ENCODE measurements at regions not wholly inside any gene's neighbourhood (a gene's known extent, or its start where the extent isn't known, plus 50 kb on each side); places are given as distances from the start of the nearest gene placed in this dataset.
"Not testable (repeated sequence)": the region's sequence is repeated elsewhere in the genome, so short reads cannot be mapped to it uniquely, and the experiment has no call there.

DNA sequence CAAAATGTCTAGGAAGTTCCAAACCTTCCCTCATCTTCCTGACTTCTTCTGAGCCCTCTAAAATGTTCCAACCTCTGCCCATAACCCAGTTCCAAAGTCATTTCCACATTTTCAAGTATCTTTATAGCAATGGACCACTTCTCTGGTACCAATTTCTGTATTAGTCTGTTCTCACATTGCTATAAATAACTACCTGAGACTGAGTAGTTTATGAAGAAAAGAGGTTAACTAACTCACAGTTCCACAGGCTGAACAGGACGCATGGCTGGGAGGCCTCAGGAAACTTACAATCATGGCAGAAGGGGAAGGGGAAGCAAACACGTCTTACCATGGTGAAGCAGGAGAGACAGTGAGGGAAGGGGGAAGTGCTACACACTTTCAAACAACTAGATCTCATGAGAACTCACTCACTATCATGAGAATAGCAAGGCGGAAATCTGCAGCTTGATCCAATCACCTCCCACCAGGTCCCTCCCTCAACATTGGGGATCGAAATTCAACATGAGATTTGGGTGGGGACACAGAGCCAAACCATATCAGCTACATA is 213.2 kb upstream of the MGAT5 start:
- DNase-seq, result not testable (repeated sequence)

- no peak for DNase-seq
Measured at GRCh38 chr2:134041877-134042276, 212.0 kb upstream of the MGAT5 start.

DNA sequence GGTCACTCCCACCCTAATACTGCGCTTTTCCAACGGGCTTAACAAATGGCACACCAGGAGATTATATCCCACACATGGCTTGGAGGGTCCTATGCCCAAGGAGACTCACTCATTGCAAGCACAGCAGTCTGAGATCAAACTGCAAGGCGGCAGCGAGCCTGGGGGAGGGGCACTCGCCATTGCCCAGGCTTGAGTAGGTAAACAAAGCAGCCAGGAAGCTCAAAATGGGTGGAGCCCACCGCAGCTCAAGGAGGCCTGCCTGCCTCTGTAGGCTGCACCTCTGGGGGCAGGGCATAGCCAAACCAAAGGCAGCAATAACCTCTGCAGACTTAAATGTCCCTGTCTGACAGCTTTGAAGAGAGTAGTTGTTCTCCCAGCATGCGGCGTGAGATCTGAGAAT is 210.8 kb upstream of the MGAT5 start:
- DNase-seq, result not testable (repeated sequence)

GRCh38 chr2:134052173-134052572 is 201.7 kb upstream of the MGAT5 start:
- no peak for DNase-seq

- no peak for DNase-seq
Measured at GRCh38 chr2:134056173-134056572, 197.7 kb upstream of the MGAT5 start.

DNA sequence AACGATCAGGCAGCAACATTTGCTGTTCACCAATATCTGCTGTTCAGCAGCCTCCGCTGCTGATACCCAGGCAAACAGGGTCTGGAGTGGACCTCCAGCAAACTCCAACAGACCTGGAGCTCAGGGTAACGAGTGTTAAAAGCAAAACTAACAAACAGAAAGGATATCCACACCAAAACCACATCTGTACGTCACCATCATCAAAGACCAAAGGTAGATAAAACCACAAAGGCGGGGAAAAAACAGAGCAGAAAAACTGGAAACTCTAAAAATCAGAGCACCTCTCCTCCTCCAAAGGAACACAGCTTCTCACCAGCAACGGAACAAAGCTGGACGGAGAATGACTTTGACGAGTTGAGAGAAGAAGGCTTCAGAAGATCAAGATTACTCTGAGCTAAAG is 192.8 kb upstream of the MGAT5 start:
- DNase-seq, result not testable (repeated sequence)

DNA sequence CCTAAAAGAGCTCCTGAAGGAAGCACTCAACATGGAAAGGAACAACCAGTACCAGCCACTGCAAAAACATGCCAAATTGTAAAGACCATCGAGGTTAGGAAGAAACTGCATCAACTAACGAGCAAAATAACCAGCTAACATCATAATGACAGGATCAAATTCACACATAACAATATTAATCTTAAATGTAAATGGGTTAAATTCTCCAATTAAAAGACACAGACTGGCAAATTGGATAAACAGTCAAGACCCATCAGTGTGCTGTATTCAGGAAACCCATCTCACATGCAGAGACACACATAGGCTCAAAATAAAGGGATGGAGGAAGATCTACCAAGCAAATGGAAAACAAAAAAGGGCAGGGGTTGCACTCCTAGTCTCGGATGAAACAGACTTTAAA is 191.6 kb upstream of the MGAT5 start:
- DNase-seq, result not testable (repeated sequence)

GRCh38 chr2:134063916-134064315 is 190.0 kb upstream of the MGAT5 start:
- not testable (repeated sequence) for DNase-seq

DNA sequence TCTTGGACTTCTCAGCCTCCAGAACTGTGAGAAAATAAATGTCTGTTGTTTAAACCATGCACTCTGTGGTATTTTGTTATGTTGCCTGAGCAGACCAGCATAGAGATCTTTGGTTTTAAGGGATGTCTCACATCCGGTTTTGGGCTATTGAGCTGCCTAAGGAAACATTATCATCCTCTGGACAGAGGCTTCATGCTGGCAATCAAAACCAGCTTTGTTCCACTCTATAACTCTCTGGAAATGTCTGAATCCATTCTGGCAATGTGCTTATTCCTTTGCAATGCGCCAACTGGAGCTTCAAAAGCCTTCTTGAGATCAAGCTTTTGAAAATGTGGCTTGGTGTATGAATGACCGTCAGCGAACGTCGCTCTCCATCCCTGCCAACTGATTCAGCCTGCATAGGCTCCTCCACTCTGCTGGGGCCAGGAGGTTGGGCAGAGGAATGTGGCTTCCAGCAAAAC is 183.6 kb upstream of the MGAT5 start:
- no peak for DNase-seq

GRCh38 chr2:134072341-134072740 is 181.5 kb upstream of the MGAT5 start:
- no peak for DNase-seq

- DNase-seq, result no peak
Measured at GRCh38 chr2:134073023-134073422, 180.8 kb upstream of the MGAT5 start.

GRCh38 chr2:134074619-134075018 is 179.3 kb upstream of the MGAT5 start:
- DNase-seq, result no peak

DNA sequence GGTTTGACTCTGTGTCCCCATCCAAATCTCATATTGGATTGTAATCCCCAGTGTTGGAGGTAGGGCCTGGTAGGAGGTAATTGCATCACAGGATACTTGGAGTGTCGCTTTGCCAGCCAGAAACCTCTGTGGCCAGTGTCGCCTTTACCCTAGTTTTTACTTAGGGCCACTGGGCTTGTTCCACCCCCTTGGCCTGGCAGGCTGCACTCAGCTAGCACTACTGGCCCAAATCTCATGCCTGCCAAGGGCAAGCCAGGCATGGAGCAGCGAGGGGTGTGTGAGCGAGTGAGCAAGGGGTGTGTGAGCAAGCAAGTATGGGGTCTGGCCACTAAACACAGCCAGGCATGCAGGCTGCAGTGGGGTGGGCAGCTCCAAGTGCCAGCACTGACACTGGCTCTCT is 178.7 kb upstream of the MGAT5 start:
- no peak for DNase-seq

- DNase-seq, result no peak
Measured at GRCh38 chr2:134078354-134078753, 175.5 kb upstream of the MGAT5 start.

DNA sequence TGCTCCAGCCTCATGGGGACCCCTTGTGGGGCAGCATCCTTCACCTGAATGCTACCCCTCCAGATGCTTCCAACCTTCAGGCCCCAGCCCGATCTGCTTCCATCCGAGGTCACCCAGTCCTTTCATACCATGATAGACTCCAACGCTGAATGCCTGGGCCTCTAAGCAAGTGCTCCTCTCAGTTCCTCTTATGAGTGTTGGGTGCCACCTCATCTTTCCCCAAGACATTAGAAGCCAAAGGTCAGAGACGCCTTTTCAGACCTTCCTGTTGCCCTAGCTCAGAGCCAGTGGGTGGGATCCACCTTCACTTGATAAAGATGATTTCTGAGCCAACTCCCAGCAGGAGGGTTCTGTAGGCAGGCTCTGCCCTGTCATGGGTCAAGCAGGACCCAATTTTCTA is 174.5 kb upstream of the MGAT5 start:
- no peak for DNase-seq

DNA sequence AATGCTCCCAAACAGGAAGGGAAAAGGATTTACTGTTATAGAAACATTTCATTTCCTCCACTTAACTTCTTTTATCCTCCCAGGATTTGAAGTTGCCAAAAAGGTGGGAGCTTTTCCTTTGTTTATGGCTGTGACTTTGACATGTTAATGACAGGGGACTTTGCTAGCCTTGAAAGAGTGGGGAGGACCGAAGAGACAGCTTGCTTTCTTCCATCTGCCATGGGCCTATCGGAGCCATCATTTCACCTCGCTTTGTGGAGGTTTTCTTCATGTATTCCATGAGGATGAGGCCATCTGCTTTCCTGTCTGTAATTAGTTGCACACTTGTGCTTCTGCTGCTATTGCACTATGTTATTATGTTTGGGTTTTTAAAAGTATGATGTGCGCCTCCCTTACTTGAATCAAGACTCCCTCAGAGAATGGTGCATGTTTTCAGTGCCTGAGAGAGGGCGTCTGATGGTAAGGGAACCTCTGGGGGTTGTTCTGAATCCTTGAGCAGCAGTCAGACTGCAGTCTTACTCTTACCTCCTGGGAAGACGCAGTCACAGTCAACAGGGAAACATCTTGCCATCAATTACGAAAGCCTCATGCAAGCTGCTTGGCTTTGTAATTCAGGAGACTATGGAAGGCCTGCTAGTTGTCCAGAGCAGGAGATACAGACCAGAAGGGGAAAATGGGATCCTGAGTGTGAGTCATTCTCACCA is 173.3 kb upstream of the MGAT5 start:
- DNase-seq, result no peak

DNA sequence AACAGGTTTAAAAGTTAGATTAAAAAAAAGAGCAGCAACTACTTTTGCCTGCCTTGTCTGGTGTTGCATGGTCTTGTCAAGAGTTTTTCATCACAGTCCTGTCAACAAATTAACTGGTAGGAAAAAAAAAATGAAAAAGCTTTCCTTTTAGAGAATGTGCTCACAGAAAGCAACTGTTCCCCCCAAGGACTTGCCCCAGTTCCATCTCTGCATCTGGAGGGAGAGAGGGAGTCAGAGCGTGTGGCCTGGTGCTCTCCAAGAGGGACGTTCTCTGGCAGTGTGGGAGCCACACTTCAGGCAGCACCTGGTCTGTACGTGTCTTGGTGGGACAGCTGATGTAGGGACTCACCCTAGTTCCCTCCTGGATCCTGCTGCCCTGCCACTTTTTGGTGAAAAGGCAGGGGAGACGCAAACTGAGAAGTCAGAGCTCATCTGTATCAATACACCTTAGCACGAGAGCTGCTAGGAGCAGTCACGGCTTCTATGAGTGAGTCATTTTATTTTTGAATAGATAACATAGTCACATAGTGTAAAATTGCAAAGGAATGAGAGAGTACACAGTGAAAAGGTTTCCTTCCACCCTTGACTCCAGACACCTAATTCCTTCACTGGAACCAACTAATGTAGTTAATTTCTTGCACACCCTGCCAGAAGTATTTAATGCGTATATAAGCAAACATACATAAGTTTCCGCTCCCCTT is 172.5 kb upstream of the MGAT5 start:
- DNase-seq, result no peak

- DNase-seq, result no peak
Measured at GRCh38 chr2:134083548-134083947, 170.3 kb upstream of the MGAT5 start.

DNA sequence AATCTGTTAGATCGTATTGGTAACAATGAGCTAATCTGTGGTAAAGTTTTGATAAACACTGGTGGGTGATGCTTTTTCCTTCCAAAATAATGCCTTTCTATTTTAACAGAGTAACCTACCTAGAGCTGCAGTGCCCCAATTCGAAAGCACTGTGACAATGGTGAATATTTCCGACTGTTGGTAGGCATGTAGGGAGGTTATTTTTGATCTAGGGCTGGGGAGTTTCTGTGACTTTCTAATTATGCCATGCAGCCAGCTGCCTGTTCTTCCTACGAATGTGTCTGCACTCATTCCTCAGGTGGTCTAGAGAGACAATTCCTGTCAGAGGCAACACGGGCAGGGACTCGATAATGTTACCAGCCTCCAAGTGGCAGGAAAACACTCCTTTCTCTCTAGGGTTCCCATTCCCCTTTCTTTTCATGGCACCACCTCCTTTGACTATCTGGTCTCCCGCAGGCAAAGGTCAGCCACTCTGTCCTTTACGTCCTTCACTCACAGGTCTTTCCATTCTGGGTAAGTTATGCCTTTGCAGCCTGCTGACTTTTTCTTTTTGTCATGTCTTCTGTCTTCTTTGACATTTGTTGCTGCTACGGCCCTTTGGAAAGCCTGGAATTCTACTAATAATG is 167.2 kb upstream of the MGAT5 start:
- no peak for DNase-seq

DNA sequence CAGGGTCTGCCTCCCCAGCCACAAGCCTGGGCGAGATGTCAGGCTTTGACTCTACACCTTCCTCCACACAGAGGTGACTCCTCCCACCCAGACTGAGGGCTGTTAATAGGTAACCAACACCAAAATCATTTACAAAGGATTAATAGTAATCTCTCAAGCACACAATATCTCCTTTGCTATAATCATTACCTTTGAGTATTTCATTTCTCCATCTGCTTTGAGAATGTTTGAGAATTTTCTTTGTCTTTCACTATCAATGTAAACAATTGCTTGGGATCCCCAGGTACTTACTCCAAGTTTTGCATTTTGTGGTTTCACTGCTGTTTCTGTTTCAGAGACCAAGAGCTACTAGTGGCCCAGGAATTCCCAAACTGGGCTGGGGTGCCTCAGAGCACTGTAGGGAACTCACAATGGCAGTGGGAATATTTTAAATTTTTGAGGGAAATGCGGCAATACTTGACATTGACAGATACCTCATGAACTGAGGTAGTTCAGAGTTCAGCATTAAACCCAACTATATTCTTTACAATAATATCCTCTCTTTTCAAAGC is 166.4 kb upstream of the MGAT5 start:
- no peak for DNase-seq

DNA sequence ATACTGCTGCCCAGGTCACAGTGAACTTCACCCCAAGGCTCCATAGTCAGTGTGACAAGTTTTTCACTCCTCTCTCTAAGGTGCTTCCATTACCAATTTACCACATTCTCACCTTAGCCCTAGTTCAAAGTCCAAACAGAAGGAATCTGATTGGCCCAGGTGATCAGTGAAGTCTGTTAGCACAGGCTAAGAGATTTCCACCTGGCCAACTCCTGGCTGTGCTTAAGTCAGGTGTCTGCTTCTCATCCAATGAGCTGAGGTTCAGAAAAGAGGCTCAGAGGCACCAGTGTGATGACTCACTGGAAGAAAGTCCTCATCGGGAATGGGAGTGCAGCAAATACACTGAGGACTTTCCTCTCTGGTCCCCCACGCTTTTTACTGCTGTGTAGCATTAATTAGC is 164.4 kb upstream of the MGAT5 start:
- no peak for DNase-seq

DNA sequence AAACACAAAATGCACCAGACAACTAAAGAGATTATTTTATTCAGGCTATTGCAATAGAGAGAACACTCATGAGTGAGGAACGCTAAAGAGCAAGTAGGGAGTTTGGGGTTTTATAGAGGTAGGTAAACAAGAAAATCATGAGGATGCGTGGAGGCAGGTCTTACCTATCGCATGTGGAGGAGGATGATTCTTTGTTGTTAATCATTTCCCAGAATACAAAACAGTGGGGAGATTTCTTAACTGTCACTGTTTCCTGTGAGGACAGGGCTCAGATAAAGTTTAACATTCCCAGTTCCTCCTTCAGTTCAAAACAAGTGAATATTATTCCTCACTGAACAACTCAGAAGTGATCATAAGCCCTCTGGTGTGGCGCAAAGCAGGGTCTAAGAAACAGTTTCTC is 156.1 kb upstream of the MGAT5 start:
- DNase-seq, result no peak

DNA sequence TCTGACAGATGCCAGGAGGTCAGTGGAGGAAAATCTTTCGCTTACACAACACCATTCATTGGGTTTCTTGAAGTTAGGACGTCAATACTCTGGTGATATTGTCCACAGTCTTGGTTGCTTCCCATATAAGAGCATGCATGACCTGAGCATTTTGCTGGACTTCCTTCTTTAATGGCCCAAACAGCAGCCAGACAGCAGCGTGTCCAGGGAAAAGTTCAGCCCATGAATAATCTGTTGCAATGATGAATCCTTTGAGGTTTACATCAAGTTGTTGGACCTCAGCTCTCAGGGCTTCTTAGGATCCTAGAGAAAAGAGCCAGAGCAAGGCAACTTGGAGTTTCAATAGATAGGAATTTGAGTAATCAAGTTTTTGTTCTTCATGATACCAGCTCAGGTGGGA is 155.6 kb upstream of the MGAT5 start:
- DNase-seq, result no peak

- no peak for DNase-seq
Measured at GRCh38 chr2:134099273-134099672, 154.6 kb upstream of the MGAT5 start.

Measured in CD4-positive, alpha-beta T cell treated with Interferon gamma for 1 hour (primary cell).